Muscle layer of duodenum (tissue), 2 donors: ENCODE measurements at regions not wholly inside any gene's neighbourhood (a gene's known extent, or its start where the extent isn't known, plus 50 kb on each side); places are given as distances from the start of the nearest gene placed in this dataset.

Source experiments
- H3K27ac ChIP-seq: one replicate; pipeline ENCODE4 v1.7.0; 2013; ENCODE audit warnings: mild to moderate bottlenecking, low read length
- H3K27me3 ChIP-seq: one replicate; pipeline ENCODE4 v1.7.0; 2013; ENCODE audit warnings: low read depth, mild to moderate bottlenecking, control low read depth, low read length
- H3K36me3 ChIP-seq, 2 donors: one replicate each; pipeline ENCODE4 v1.7.0; 2013; ENCODE audit warnings: low read length in 2 of 2, control low read depth in 1 of 2, mild to moderate bottlenecking in 1 of 2; ENCODE audit not compliant: insufficient read depth in 2 of 2, control insufficient read depth in 1 of 2
- H3K4me1 ChIP-seq, 2 donors: one replicate each; pipeline ENCODE4 v1.7.0; 2013; ENCODE audit warnings: low read length in 2 of 2, mild to moderate bottlenecking in 2 of 2, control low read depth in 1 of 2, moderate library complexity in 1 of 2; ENCODE audit not compliant: insufficient read depth in 2 of 2, control insufficient read depth in 1 of 2
- H3K4me3 ChIP-seq, 2 donors: one replicate each; pipeline ENCODE4 v1.7.0; 2013; ENCODE audit warnings: low read length in 2 of 2, low read depth in 1 of 2, mild to moderate bottlenecking in 1 of 2
- H3K9me3 ChIP-seq, 2 donors: one replicate each; pipeline ENCODE4 v1.7.0; 2013; ENCODE audit warnings: low read length in 2 of 2, control low read depth in 1 of 2, mild to moderate bottlenecking in 1 of 2; ENCODE audit not compliant: control insufficient read depth in 1 of 2
- donor health status: healthy.

- Histone ChIP-seq H3K4me3 (no peak overlapping the region), H3K4me1 (no peaks in the 10 kb centered on the region), H3K27me3 (no peaks in the 10 kb centered on the region), H3K9me3 (no peaks in the 10 kb centered on the region), H3K27ac (no peak overlapping the region), H3K36me3 (no peaks in the 10 kb centered on the region)
These were observed 99.4 kb upstream of the CREB5 start for GRCh38 chr7:28312948-28313347.

- no peak overlapping the region for H3K4me3 ChIP-seq
- H3K27ac ChIP-seq, result no peak overlapping the region
- H3K27me3 ChIP-seq, result no peaks in the 10 kb centered on the region
- no peaks in the 10 kb centered on the region for H3K36me3 ChIP-seq
- H3K9me3 ChIP-seq, result no peaks in the 10 kb centered on the region
- H3K4me1 ChIP-seq, result no peaks in the 10 kb centered on the region
These were observed 97.5 kb upstream of the CREB5 start for GRCh38 chr7:28314841-28315240.

GRCh38 chr7:28315565-28316410 is 96.5 kb upstream of the CREB5 start:
- H3K4me1 ChIP-seq, result no peaks in the 10 kb centered on the region
- H3K27ac ChIP-seq, result no peak overlapping the region
- no peaks in the 10 kb centered on the region for H3K9me3 ChIP-seq
- no peak overlapping the region for H3K4me3 ChIP-seq
- H3K36me3 ChIP-seq, result no peaks in the 10 kb centered on the region
- H3K27me3 ChIP-seq, result no peaks in the 10 kb centered on the region

- no peak overlapping the region for H3K4me3 ChIP-seq
- H3K4me1 ChIP-seq, result no peaks in the 10 kb centered on the region
- H3K9me3 ChIP-seq, result no peaks in the 10 kb centered on the region
- no peak overlapping the region for H3K27ac ChIP-seq
- H3K27me3 ChIP-seq, result no peaks in the 10 kb centered on the region
- H3K36me3 ChIP-seq, result no peaks in the 10 kb centered on the region
These were observed 95.8 kb upstream of the CREB5 start for GRCh38 chr7:28316489-28316888.

- Histone ChIP-seq H3K27ac (no peak overlapping the region), H3K4me3 (no peak overlapping the region), H3K4me1 (no peaks in the 10 kb centered on the region), H3K27me3 (no peaks in the 10 kb centered on the region), H3K9me3 (no peaks in the 10 kb centered on the region), H3K36me3 (no peaks in the 10 kb centered on the region)
These were observed 94.1 kb upstream of the CREB5 start for GRCh38 chr7:28318101-28318762.

GRCh38 chr7:28323833-28324232 is 88.5 kb upstream of the CREB5 start:
- H3K27ac ChIP-seq, result no peak overlapping the region
- H3K4me1 ChIP-seq, result no peaks in the 10 kb centered on the region
- H3K4me3 ChIP-seq, result no peak overlapping the region
- no peaks in the 10 kb centered on the region for H3K36me3 ChIP-seq
- no peaks in the 10 kb centered on the region for H3K27me3 ChIP-seq
- no peaks in the 10 kb centered on the region for H3K9me3 ChIP-seq

GRCh38 chr7:28328146-28328545 is 84.2 kb upstream of the CREB5 start:
- Histone ChIP-seq H3K4me3 (no peak overlapping the region), H3K27me3 (no peaks in the 10 kb centered on the region), H3K4me1 (no peaks in the 10 kb centered on the region), H3K36me3 (no peaks in the 10 kb centered on the region), H3K9me3 (no peaks in the 10 kb centered on the region), H3K27ac (no peak overlapping the region)

GRCh38 chr7:28328822-28329660 is 83.3 kb upstream of the CREB5 start:
- H3K36me3 ChIP-seq, result no peaks in the 10 kb centered on the region
- H3K4me3 ChIP-seq, result no peak overlapping the region
- no peak overlapping the region for H3K27ac ChIP-seq
- H3K27me3 ChIP-seq, result no peaks in the 10 kb centered on the region
- H3K9me3 ChIP-seq, result no peaks in the 10 kb centered on the region
- H3K4me1 ChIP-seq, result no peaks in the 10 kb centered on the region

GRCh38 chr7:28329661-28330363 is 82.5 kb upstream of the CREB5 start:
- Histone ChIP-seq H3K27ac (no peak overlapping the region), H3K27me3 (no peaks in the 10 kb centered on the region), H3K36me3 (no peaks in the 10 kb centered on the region), H3K9me3 (no peaks in the 10 kb centered on the region), H3K4me3 (no peak overlapping the region), H3K4me1 (no peaks in the 10 kb centered on the region)

- H3K4me3 ChIP-seq, result no peak overlapping the region
- no peaks in the 10 kb centered on the region for H3K27me3 ChIP-seq
- no peaks in the 10 kb centered on the region for H3K9me3 ChIP-seq
- H3K4me1 ChIP-seq, result no peaks in the 10 kb centered on the region
- no peaks in the 10 kb centered on the region for H3K36me3 ChIP-seq
- no peak overlapping the region for H3K27ac ChIP-seq
These were observed 81.8 kb upstream of the CREB5 start for GRCh38 chr7:28330384-28331070.
